H9 (cell line): ENCODE measurements at regions not wholly inside any gene's neighbourhood (a gene's known extent, or its start where the extent isn't known, plus 50 kb on each side); places are given as distances from the start of the nearest gene placed in this dataset.

Experiments used
- DNase-seq: peaks from one replicate; pipeline ENCODE4 v3.0.0-alpha.2; 2017
- H2AFZ ChIP-seq: one replicate; pipeline ENCODE4 v1.6.1; 2013; ENCODE audit warnings: mild to moderate bottlenecking, low read length, control low read depth, moderate library complexity
- H2AK5ac ChIP-seq: 2 replicates; pipeline ENCODE4 v1.6.1; 2013; ENCODE audit warnings: low read length, control low read depth, mixed read lengths; ENCODE audit not compliant: insufficient read length
- H2BK120ac ChIP-seq: one replicate; pipeline ENCODE4 v1.6.1; 2013; ENCODE audit warnings: low read depth, mild to moderate bottlenecking, low read length, control low read depth, inconsistent platforms; ENCODE audit not compliant: poor library complexity, severe bottlenecking
- H2BK12ac ChIP-seq: 2 replicates; pipeline ENCODE4 v1.6.1; 2013; ENCODE audit warnings: low read length, control low read depth, mixed read lengths, low read depth; ENCODE audit not compliant: insufficient read length
- H2BK15ac ChIP-seq: 2 replicates; pipeline ENCODE4 v1.6.1; 2013; ENCODE audit warnings: low read depth, low read length, control low read depth
- H2BK20ac ChIP-seq: one replicate; pipeline ENCODE4 v1.6.1; 2013; ENCODE audit warnings: low read depth, mild to moderate bottlenecking, low read length, control low read depth, inconsistent platforms; ENCODE audit not compliant: poor library complexity, severe bottlenecking
- H2BK5ac ChIP-seq: 2 replicates; pipeline ENCODE4 v1.6.1; 2013; ENCODE audit warnings: low read length, control low read depth, mixed read lengths; ENCODE audit not compliant: insufficient read length
- H3K14ac ChIP-seq: 2 replicates; pipeline ENCODE4 v1.6.1; 2013; ENCODE audit warnings: low read length, control low read depth; ENCODE audit not compliant: insufficient read depth
- H3K18ac ChIP-seq: 2 replicates; pipeline ENCODE4 v1.6.1; 2013; ENCODE audit warnings: low read depth, mild to moderate bottlenecking, mixed read lengths, low read length, control low read depth; ENCODE audit not compliant: insufficient read length
- H3K23ac ChIP-seq: 2 replicates; pipeline ENCODE4 v1.6.1; 2013; ENCODE audit warnings: low read length, control low read depth, mixed read lengths, low read depth; ENCODE audit not compliant: insufficient read length
- H3K23me2 ChIP-seq: 2 replicates; pipeline ENCODE4 v1.6.1; 2013; ENCODE audit warnings: low read depth, mild to moderate bottlenecking, mixed read lengths, low read length, control low read depth; ENCODE audit not compliant: insufficient read length, poor library complexity, severe bottlenecking
- H3K27ac ChIP-seq: 2 replicates; pipeline ENCODE4 v1.5.1; 2013; ENCODE audit warnings: low read length, control low read depth, mixed read lengths, low read depth; ENCODE audit not compliant: insufficient read length
- H3K27me3 ChIP-seq: 2 replicates; pipeline ENCODE4 v1.6.1; 2013; ENCODE audit warnings: low read length, control low read depth, inconsistent platforms; ENCODE audit not compliant: insufficient read depth
- H3K4ac ChIP-seq: 2 replicates; pipeline ENCODE4 v1.6.1; 2013; ENCODE audit warnings: low read depth, mild to moderate bottlenecking, control low read depth, inconsistent platforms, low read length, moderate library complexity
- H3K4me1 ChIP-seq: 2 replicates; pipeline ENCODE4 v1.6.1; 2013; ENCODE audit warnings: low read length, control low read depth, inconsistent platforms; ENCODE audit not compliant: insufficient read depth
- H3K4me2 ChIP-seq: 2 replicates; pipeline ENCODE4 v1.6.1; 2013; ENCODE audit warnings: low read length, control low read depth, mixed read lengths; ENCODE audit not compliant: insufficient read length, insufficient read depth
- H3K56ac ChIP-seq: 2 replicates; pipeline ENCODE4 v1.6.1; 2013; ENCODE audit warnings: low read depth, mild to moderate bottlenecking, mixed read lengths, low read length, control low read depth; ENCODE audit not compliant: insufficient read length
- H3K79me1 ChIP-seq: 2 replicates; pipeline ENCODE4 v1.6.1; 2013; ENCODE audit warnings: low read depth, mild to moderate bottlenecking, moderate library complexity, low read length, control low read depth, inconsistent platforms; ENCODE audit not compliant: insufficient read depth, poor library complexity, severe bottlenecking
- H3K79me2 ChIP-seq: 2 replicates; pipeline ENCODE4 v1.6.1; 2013; ENCODE audit warnings: low read length, control low read depth, inconsistent platforms; ENCODE audit not compliant: insufficient read depth
- H3K9ac ChIP-seq: 2 replicates; pipeline ENCODE4 v1.6.1; 2013; ENCODE audit warnings: low read length, control low read depth, mixed read lengths; ENCODE audit not compliant: insufficient read length; ENCODE audit errors: extremely low read depth
- H3K9me3 ChIP-seq: one replicate; pipeline ENCODE4 v1.6.1; 2013; ENCODE audit warnings: low read depth, low read length, inconsistent platforms; ENCODE audit not compliant: control insufficient read depth
- H3T11ph ChIP-seq: one replicate; pipeline ENCODE4 v1.6.1; 2013; ENCODE audit warnings: mild to moderate bottlenecking, low read length, control low read depth, inconsistent platforms
- H4K20me1 ChIP-seq: one replicate; pipeline ENCODE4 v1.6.1; 2013; ENCODE audit not compliant: control insufficient read depth, insufficient read length, insufficient read depth
- H4K5ac ChIP-seq: 2 replicates; pipeline ENCODE4 v1.6.1; 2013; ENCODE audit warnings: low read depth, mild to moderate bottlenecking, mixed read lengths, low read length, control low read depth; ENCODE audit not compliant: insufficient read length
- H4K8ac ChIP-seq: replicated peaks from 2 replicates; pipeline ENCODE4 v1.6.1; 2013; ENCODE audit warnings: low read length, control low read depth, mixed read lengths, low read depth; ENCODE audit not compliant: insufficient read length
- H4K91ac ChIP-seq: 2 replicates; pipeline ENCODE4 v1.6.1; 2013; ENCODE audit warnings: low read depth, mild to moderate bottlenecking, moderate library complexity, mixed read lengths, low read length, control low read depth; ENCODE audit not compliant: insufficient read length
- H3K27ac Mint-ChIP-seq, 3 experiments: 2 replicates in 2 of 3; 3 replicates in 1 of 3; pipeline ENCODE4 v1.8.0; 2020 to 2021; ENCODE audit warnings: mixed read lengths in 3 of 3, mild to moderate bottlenecking in 1 of 3, moderate library complexity in 1 of 3
- H3K27me3 Mint-ChIP-seq: 2 replicates; pipeline ENCODE4 v1.8.0; 2021; ENCODE audit warnings: low read depth, mild to moderate bottlenecking, moderate library complexity, mixed read lengths
- H3K36me3 Mint-ChIP-seq, 3 experiments: 2 replicates in 2 of 3; 3 replicates in 1 of 3; pipeline ENCODE4 v1.8.0; 2020 to 2021; ENCODE audit warnings: low read depth in 3 of 3, mixed read lengths in 3 of 3; ENCODE audit not compliant: insufficient read depth in 1 of 3
- H3K4me1 Mint-ChIP-seq, 2 experiments: 2 replicates each; pipeline ENCODE4 v1.8.0; 2020; ENCODE audit warnings: mixed read lengths in 2 of 2
- H3K4me3 Mint-ChIP-seq, 2 experiments: 2 replicates in 1 of 2; 3 replicates in 1 of 2; pipeline ENCODE4 v1.8.0; 2020 to 2021; ENCODE audit warnings: mild to moderate bottlenecking in 2 of 2, mixed read lengths in 2 of 2, moderate library complexity in 1 of 2
- H3K9me3 Mint-ChIP-seq, 2 experiments: 2 replicates in 1 of 2; 3 replicates in 1 of 2; pipeline ENCODE4 v1.8.0; 2020; ENCODE audit warnings: mild to moderate bottlenecking in 2 of 2, mixed read lengths in 2 of 2, moderate library complexity in 1 of 2
- CTCF ChIP-seq: fragments of 200-600 bp; sonication (generic); conservative IDR thresholded peaks from 3 replicates; pipeline ENCODE4 v1.8.0; 2021; ENCODE audit warnings: antibody characterized with exemption, mild to moderate bottlenecking
- WGBS: extraction: QIAGEN DNeasy Blood & Tissue Kit; methylation state at CpG from one replicate; pipeline ENCODE4 v1.1.7; 2013; ENCODE audit warnings: missing lambda C conversion rate, low lambda C conversion rate, mixed read lengths; ENCODE audit not compliant: insufficient read length; ENCODE audit errors: extremely low coverage; 5-methylcytosine and 5-hydroxymethylcytosine counted together

GRCh38 chr17:71757956-71758355 lies 362.9 kb upstream of the SOX9 start:
- H3K18ac ChIP-seq = no peak overlapping the region
- H2BK120ac ChIP-seq = no peak overlapping the region
- no peak overlapping the region for H4K5ac ChIP-seq
- H2BK5ac ChIP-seq = no peak overlapping the region
- no peak overlapping the region for H3K4ac ChIP-seq
- H2AFZ ChIP-seq = no peak overlapping the region
- H2BK15ac ChIP-seq = no peak overlapping the region
- Mint-ChIP-seq H3K4me1 (no peaks in the 10 kb centered on the region), H3K36me3 (no peaks in the 10 kb centered on the region), H3K27me3 (no peaks in the 10 kb centered on the region), H3K4me3 (no peak overlapping the region), H3K27ac (no peak overlapping the region), H3K9me3 (no peaks in the 10 kb centered on the region)
- H4K20me1 ChIP-seq = no peaks in the 10 kb centered on the region
- no peak overlapping the region for H2BK12ac ChIP-seq
- no peak overlapping the region for H3K9ac ChIP-seq
- DNase-seq = no peak
- H3K56ac ChIP-seq = no peak overlapping the region
- H4K91ac ChIP-seq = no peak overlapping the region
- H3K27me3 ChIP-seq = no peaks in the 10 kb centered on the region
- no peak for TF ChIP-seq CTCF
- H3K4me2 ChIP-seq = no peak overlapping the region
- no peak overlapping the region for H3K14ac ChIP-seq
- H3K23ac ChIP-seq = no peak overlapping the region
- no peaks in the 10 kb centered on the region for H3K79me1 ChIP-seq
- no peaks in the 10 kb centered on the region for H3K9me3 ChIP-seq
- H3K23me2 ChIP-seq = no peaks in the 10 kb centered on the region
- H3K4me1 ChIP-seq = no peaks in the 10 kb centered on the region
- WGBS = no CpG with 5 or more reads among the region's 1 CpG
- H2AK5ac ChIP-seq = no peak overlapping the region
- H3K79me2 ChIP-seq = no peaks in the 10 kb centered on the region
- H4K8ac ChIP-seq = no peak overlapping the region
- no peak overlapping the region for H2BK20ac ChIP-seq
- no peak overlapping the region for H3T11ph ChIP-seq
- H3K27ac ChIP-seq = no peak overlapping the region
